Fibroblast of lung (primary cell): ENCODE measurements at regions not wholly inside any gene's neighbourhood (a gene's known extent, or its start where the extent isn't known, plus 50 kb on each side); places are given as distances from the start of the nearest gene placed in this dataset.
"Not testable (repeated sequence)": the region's sequence is repeated elsewhere in the genome, so short reads cannot be mapped to it uniquely, and the experiment has no call there.

Source experiments
- CTCF ChIP-seq, 2 donors: IDR thresholded peaks in 1 of 2; conservative IDR thresholded peaks in 1 of 2; 1 replicate in 1 of 2; 2 replicates in 1 of 2; pipeline ENCODE4 v1.5.1; 2011 to 2012; ENCODE audit warnings: low read length in 2 of 2, control low read depth in 1 of 2, inconsistent platforms in 1 of 2, low read depth in 1 of 2, mild to moderate bottlenecking in 1 of 2
- EZH2 ChIP-seq: IDR thresholded peaks from 2 replicates; pipeline ENCODE4 v1.5.1; 2012; ENCODE audit warnings: low read length, control low read depth, mild to moderate bottlenecking; ENCODE audit errors: missing control alignments

DNA sequence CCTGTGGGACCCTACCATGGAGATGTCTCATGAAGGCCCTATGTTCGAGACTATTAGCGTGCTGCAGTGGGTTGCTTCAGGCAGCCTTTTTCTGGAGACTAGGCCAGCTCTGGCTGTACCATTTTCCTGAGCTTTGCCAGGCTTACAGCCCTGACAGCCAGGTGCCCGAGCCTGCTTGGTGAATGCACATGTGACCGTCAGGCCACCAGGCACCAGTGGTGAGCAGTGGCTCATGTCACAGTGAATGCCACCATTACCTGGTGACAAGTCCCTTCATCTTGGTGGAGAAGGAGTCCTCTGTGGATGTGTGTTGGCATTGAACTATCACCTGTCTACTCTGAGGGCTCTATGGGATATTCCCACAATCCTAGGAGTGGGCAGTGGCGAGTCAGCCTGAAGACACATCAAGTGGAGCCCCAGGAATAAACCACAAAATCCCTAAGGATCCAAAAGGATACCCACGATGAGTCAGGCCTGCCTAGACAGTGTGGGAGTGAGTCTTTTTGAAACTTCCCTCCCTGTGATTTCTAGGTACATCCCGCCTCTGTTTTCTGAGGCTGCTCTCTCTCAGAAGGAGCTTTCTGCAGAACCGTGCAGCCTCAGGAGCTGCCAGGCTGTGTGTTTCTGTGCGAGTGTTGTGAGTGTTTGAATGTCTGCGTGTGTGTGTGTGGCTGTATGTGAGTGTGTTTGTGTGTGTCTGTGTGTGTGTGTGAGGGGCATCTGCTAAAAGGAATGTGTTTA lies 282.0 kb upstream of the ZNF337 start:
- not testable (repeated sequence) for TF ChIP-seq CTCF (conservative IDR thresholded peaks at IDR 0.05 in 1 of 2, IDR thresholded peaks at IDR 0.05 in 1 of 2; ENCODE audit: low read depth in 1 of 2, low read length in 2 of 2); EZH2
